Naive thymus-derived CD4-positive, alpha-beta T cell (primary cell): ENCODE measurements at regions not wholly inside any gene's neighbourhood (a gene's known extent, or its start where the extent isn't known, plus 50 kb on each side); places are given as distances from the start of the nearest gene placed in this dataset.

Source experiments
- ATAC-seq: fragments of 150-1000 bp; cut with Tn5 transposase; 2 replicates; pipeline ENCODE4 v1.10.0; 2021; ENCODE audit warnings: mild to moderate bottlenecking, moderate library complexity
- CTCF ChIA-PET: fragments of 350-600 bp; sonication (Branson Sonifier 250); formaldehyde crosslinking; loops from one replicate; lab custom pipeline; 2021; ENCODE audit warnings: antibody characterized with exemption; lab: Charles Lee
- POLR2A ChIA-PET: fragments of 350-600 bp; sonication (Branson Sonifier 250); formaldehyde crosslinking; loops from one replicate; lab custom pipeline; 2021; ENCODE audit warnings: antibody characterized with exemption, inconsistent platforms; lab: Charles Lee
- DNase-seq, 9 donors: peaks; one replicate each; pipeline versions ENCODE4 v3.0.0 to v3.0.0-alpha.2; 2020 to 2022; ENCODE audit warnings: mixed read lengths in 1 of 9
- H3K27ac ChIP-seq: one replicate; pipeline ENCODE4 v1.7.0; 2013; ENCODE audit warnings: mild to moderate bottlenecking, low read depth, low read length, moderate library complexity
- H3K27me3 ChIP-seq, 2 donors: one replicate each; pipeline ENCODE4 v1.7.0; 2013; ENCODE audit warnings: low read length in 2 of 2, mild to moderate bottlenecking in 2 of 2, moderate library complexity in 2 of 2; ENCODE audit not compliant: control insufficient read depth in 2 of 2, insufficient read depth in 2 of 2
- H3K36me3 ChIP-seq, 3 experiments: 1 replicate in 2 of 3; 2 replicates in 1 of 3; pipeline ENCODE4 v1.7.0; 2013; ENCODE audit warnings: low read length in 3 of 3, mild to moderate bottlenecking in 3 of 3, moderate library complexity in 1 of 3; ENCODE audit not compliant: insufficient read depth in 3 of 3, control insufficient read depth in 2 of 3
- H3K4me1 ChIP-seq, 2 donors: one replicate each; pipeline ENCODE4 v1.7.0; 2013; ENCODE audit warnings: low read length in 2 of 2, mild to moderate bottlenecking in 2 of 2, moderate library complexity in 1 of 2; ENCODE audit not compliant: control insufficient read depth in 2 of 2, insufficient read depth in 2 of 2
- H3K4me3 ChIP-seq: 2 replicates; pipeline ENCODE4 v1.7.0; 2013; ENCODE audit warnings: mild to moderate bottlenecking, low read length
- H3K9me3 ChIP-seq, 3 experiments: 1 replicate in 2 of 3; 2 replicates in 1 of 3; pipeline ENCODE4 v1.7.0; 2013; ENCODE audit warnings: low read length in 3 of 3; ENCODE audit not compliant: control insufficient read depth in 2 of 3
- H3K27ac Mint-ChIP-seq, 9 donors: one replicate each; pipeline ENCODE4 v1.8.0; 2020 to 2022; ENCODE audit warnings: mixed read lengths in 9 of 9, mild to moderate bottlenecking in 8 of 9, moderate library complexity in 5 of 9, inconsistent platforms in 2 of 9
- H3K27me3 Mint-ChIP-seq, 5 donors: one replicate each; pipeline ENCODE4 v1.8.0; 2021 to 2022; ENCODE audit warnings: mixed read lengths in 5 of 5, mild to moderate bottlenecking in 1 of 5
- H3K36me3 Mint-ChIP-seq, 5 donors: one replicate each; pipeline ENCODE4 v1.8.0; 2020 to 2022; ENCODE audit warnings: mixed read lengths in 5 of 5, mild to moderate bottlenecking in 3 of 5, inconsistent platforms in 1 of 5
- H3K4me1 Mint-ChIP-seq, 7 donors: one replicate each; pipeline ENCODE4 v1.8.0; 2020 to 2022; ENCODE audit warnings: mixed read lengths in 7 of 7, mild to moderate bottlenecking in 3 of 7, inconsistent platforms in 1 of 7
- H3K4me3 Mint-ChIP-seq, 10 donors: one replicate each; pipeline ENCODE4 v1.8.0; 2020 to 2022; ENCODE audit warnings: mild to moderate bottlenecking in 10 of 10, mixed read lengths in 10 of 10, moderate library complexity in 6 of 10, inconsistent platforms in 2 of 10
- H3K9me3 Mint-ChIP-seq, 11 donors: one replicate each; pipeline ENCODE4 v1.8.0; 2020 to 2022; ENCODE audit warnings: mixed read lengths in 11 of 11, mild to moderate bottlenecking in 4 of 11, inconsistent platforms in 1 of 11, moderate library complexity in 1 of 11
- intact Hi-C, 2 donors: fragments of 100-400 bp; cut with micrococcal nuclease; formaldehyde crosslinking; loops; one replicate each; pipeline ENCODE4 v1.15.1; 2023

DNA sequence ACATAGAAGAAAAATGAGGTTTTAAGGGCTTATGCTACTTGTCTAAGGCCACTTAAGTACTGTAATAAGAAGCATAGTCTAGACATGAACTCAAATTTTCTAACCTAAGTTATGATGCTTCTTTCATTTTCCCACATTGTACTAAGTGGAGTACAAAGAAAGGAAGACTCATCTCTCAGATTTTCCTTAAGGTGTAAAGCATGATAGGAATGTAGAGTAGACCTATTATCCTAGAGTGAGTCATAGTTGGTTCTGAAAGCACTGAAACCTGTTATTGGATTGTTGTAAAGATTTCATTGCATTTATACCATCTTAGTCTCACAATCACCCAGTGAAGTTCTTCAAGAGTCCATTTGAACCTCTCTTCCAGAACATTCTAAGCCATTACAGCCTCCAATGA is 343.8 kb downstream of the TOX3 start:
- Mint-ChIP-seq H3K4me1 (no peaks in the 10 kb centered on the region), H3K36me3 (no peaks in the 10 kb centered on the region), H3K9me3 (peaks cover 0 to 8% (median 0%) of the 10 kb centered on the region in 11 donors), H3K27me3 (peaks cover 0 to 8% (median 0%) of the 10 kb centered on the region in 5 donors), H3K27ac (no peak overlapping the region), H3K4me3 (no peak overlapping the region)
- POLR2A ChIA-PET, result no interaction called here
- ATAC-seq, result no peak
- Histone ChIP-seq H3K36me3 (no peaks in the 10 kb centered on the region), H3K4me1 (no peaks in the 10 kb centered on the region), H3K27ac (no peak overlapping the region), H3K4me3 (no peak overlapping the region), H3K27me3 (no peaks in the 10 kb centered on the region), H3K9me3 (no peaks in the 10 kb centered on the region)
- CTCF ChIA-PET, result no interaction called here
- intact Hi-C loops, result no loop called here
- DNase-seq, result no peak

DNA sequence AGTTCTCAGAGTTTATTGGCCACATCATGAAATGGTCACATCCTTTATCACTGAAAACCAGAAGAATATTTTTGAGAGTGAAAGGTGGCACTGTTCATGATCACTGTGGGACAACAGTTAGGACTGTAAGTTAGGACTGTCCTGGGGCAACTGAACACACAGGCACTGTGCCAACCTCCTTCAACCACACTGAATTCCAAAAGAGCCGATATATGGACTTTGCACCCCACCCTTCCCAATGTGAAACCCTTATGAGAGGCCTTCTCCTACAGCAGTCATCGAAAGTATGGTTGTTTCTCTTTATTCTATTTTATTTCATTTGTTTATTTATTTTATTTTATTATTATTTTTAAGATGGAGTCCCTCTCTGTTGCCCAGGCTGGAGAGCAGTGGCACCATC is 353.5 kb downstream of the TOX3 start:
- no peaks in the 10 kb centered on the region for H3K4me1 ChIP-seq
- no peak overlapping the region for H3K4me3 ChIP-seq
- DNase-seq (no peak), ATAC-seq (no peak)
- no peaks in the 10 kb centered on the region for H3K9me3 ChIP-seq
- no peak overlapping the region for H3K27ac Mint-ChIP-seq
- no peaks in the 10 kb centered on the region for H3K9me3 Mint-ChIP-seq
- no peaks in the 10 kb centered on the region for H3K27me3 ChIP-seq
- H3K27ac ChIP-seq, result no peak overlapping the region
- H3K4me1 Mint-ChIP-seq, result no peaks in the 10 kb centered on the region
- no peaks in the 10 kb centered on the region for H3K36me3 Mint-ChIP-seq
- H3K4me3 Mint-ChIP-seq, result no peak overlapping the region
- ChIA-PET POLR2A (no interaction called here), CTCF (no interaction called here)
- intact Hi-C loops, result loop anchor here in 1 of 2 donors (5.0 kb wide), 1 partner anchor 829 kb away; no protein-coding TSS in a partner anchor
- no peaks in the 10 kb centered on the region for H3K27me3 Mint-ChIP-seq
- no peaks in the 10 kb centered on the region for H3K36me3 ChIP-seq

DNA sequence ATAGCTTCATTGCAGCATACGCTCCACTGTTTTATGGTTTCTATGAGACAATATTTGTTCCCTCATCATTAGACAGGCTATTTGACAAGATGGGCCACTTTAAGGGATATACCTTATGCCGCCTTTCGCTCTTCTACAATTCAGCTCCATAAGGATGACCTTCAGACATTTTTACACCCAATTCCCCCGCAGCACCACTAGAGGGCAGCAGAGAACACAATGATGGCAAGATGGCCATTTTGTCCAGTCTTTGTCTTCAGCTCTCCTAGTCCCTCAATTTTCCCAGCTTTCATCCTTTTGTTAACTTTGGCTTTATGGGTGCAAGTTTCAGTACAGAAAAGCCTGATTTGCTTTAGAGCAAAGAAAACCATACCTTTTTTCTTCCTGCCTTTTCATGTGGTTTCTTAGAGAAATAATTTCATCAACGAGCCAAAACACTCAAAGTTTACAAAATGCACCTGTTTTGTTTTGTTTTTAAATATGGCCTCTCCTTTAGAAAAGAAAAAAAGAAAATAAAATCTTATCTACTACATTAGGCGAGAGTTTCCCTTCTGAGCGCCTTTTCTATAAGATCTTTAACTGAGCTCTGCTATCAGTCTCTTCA is 355.3 kb downstream of the TOX3 start:
- H3K36me3 ChIP-seq, result no peaks in the 10 kb centered on the region
- Mint-ChIP-seq H3K4me1 (no peaks in the 10 kb centered on the region), H3K27ac (no peak overlapping the region), H3K9me3 (no peaks in the 10 kb centered on the region), H3K4me3 (no peak overlapping the region), H3K36me3 (no peaks in the 10 kb centered on the region), H3K27me3 (no peaks in the 10 kb centered on the region)
- POLR2A ChIA-PET, result no interaction called here
- CTCF ChIA-PET, result interaction anchor here (0.6 to 1.1 kb wide), 3 partner anchors 1057 to 1094 kb away, joined by 3 to 4 read pairs (median 3); no protein-coding TSS in a partner anchor
- no peak overlapping the region for H3K27ac ChIP-seq
- peak; percentile 47 for ATAC-seq
- intact Hi-C loops, result loop anchor here in 1 of 2 donors (5.0 kb wide), 1 partner anchor 831 kb away; no protein-coding TSS in a partner anchor
- peak in 7 of 9 donors; percentile 6 to 43 (median 19) for DNase-seq
- H3K4me1 ChIP-seq, result no peaks in the 10 kb centered on the region
- no peaks in the 10 kb centered on the region for H3K27me3 ChIP-seq
- H3K9me3 ChIP-seq, result no peaks in the 10 kb centered on the region
- no peak overlapping the region for H3K4me3 ChIP-seq

DNA sequence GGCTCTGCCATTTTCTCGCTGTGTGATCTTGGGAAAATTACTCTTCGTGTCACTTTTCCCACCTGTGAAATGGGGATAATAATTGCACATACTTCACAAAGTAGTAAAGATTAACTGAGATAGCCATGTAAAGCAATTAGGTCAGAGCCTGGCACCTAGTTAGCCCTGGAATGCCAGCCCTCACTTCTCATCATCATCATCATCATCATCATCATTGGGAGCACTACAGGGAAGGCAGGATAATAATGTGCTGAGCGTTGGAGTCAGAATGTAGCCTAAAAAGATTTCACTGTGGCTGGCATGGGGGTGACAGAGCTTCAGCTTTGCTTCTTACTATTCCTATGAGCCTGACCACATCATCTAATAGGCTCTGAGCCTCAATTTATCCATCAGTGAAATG is 362.6 kb downstream of the TOX3 start:
- ATAC-seq, result no peak
- Histone ChIP-seq H3K36me3 (no peaks in the 10 kb centered on the region), H3K4me1 (no peaks in the 10 kb centered on the region), H3K9me3 (no peaks in the 10 kb centered on the region), H3K27ac (no peak overlapping the region), H3K27me3 (no peaks in the 10 kb centered on the region), H3K4me3 (no peak overlapping the region)
- Mint-ChIP-seq H3K27ac (no peak overlapping the region), H3K9me3 (peaks cover 0 to 13% (median 2%) of the 10 kb centered on the region in 11 donors), H3K4me1 (no peaks in the 10 kb centered on the region), H3K36me3 (no peaks in the 10 kb centered on the region), H3K4me3 (no peak overlapping the region), H3K27me3 (no peaks in the 10 kb centered on the region)
- intact Hi-C loops, result no loop called here
- CTCF ChIA-PET, result no interaction called here
- no peak for DNase-seq
- POLR2A ChIA-PET, result no interaction called here

DNA sequence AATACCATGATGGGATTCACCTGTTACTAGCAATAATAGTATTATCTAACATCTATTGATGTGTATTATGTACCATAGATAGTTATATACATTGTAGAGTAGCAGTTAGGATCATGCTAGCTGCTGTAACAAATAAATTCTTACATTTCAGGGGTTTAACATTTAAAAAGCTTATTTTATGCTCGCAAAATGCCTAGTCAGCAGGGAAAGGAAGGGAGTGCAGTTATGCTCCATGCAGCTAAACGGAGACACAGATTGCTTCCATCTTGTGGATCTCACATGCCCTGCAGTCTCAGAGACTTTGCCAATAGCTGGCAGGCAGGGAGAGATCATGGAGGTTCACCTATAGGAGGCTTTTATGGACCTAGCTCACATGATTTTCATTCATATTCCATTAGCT is 364.1 kb downstream of the TOX3 start:
- no peak for DNase-seq
- Histone ChIP-seq H3K4me3 (no peak overlapping the region), H3K4me1 (no peaks in the 10 kb centered on the region), H3K9me3 (no peaks in the 10 kb centered on the region), H3K36me3 (no peaks in the 10 kb centered on the region), H3K27ac (no peak overlapping the region), H3K27me3 (no peaks in the 10 kb centered on the region)
- H3K27me3 Mint-ChIP-seq, result no peaks in the 10 kb centered on the region
- intact Hi-C loops, result no loop called here
- H3K36me3 Mint-ChIP-seq, result no peaks in the 10 kb centered on the region
- ChIA-PET CTCF (no interaction called here), POLR2A (no interaction called here)
- H3K4me1 Mint-ChIP-seq, result no peaks in the 10 kb centered on the region
- H3K27ac Mint-ChIP-seq, result no peak overlapping the region
- ATAC-seq, result no peak
- peaks cover 0 to 17% (median 2%) of the 10 kb centered on the region in 11 donors for H3K9me3 Mint-ChIP-seq
- no peak overlapping the region for H3K4me3 Mint-ChIP-seq

DNA sequence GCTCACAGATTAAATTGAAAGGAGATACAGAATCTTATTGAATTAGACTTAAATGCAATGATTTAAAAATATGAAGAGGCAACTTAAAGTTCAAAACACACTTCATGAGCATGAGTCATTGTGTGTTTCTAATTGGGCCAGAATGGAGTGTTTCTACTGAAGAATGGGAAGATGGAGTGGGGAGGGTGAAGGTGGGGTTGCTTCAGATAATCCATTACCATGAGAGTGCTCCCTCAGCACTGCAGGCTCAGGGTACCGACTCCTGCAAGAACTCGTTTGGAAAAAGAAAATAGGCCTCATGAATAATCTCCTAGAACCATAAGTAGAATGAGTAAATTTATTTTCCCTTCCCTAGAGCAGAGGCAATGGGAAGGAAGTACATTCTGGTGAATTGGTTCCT is 372.8 kb downstream of the TOX3 start:
- Mint-ChIP-seq H3K27ac (no peak overlapping the region), H3K27me3 (no peaks in the 10 kb centered on the region), H3K36me3 (no peaks in the 10 kb centered on the region), H3K4me1 (no peaks in the 10 kb centered on the region), H3K9me3 (peaks cover 2 to 17% (median 7%) of the 10 kb centered on the region in 11 donors), H3K4me3 (no peak overlapping the region)
- Histone ChIP-seq H3K36me3 (no peaks in the 10 kb centered on the region), H3K27ac (no peak overlapping the region), H3K27me3 (no peaks in the 10 kb centered on the region), H3K4me3 (no peak overlapping the region), H3K4me1 (no peaks in the 10 kb centered on the region), H3K9me3 (no peaks in the 10 kb centered on the region)
- ChIA-PET POLR2A (no interaction called here), CTCF (no interaction called here)
- DNase-seq (no peak), ATAC-seq (no peak)
- intact Hi-C loops, result no loop called here

DNA sequence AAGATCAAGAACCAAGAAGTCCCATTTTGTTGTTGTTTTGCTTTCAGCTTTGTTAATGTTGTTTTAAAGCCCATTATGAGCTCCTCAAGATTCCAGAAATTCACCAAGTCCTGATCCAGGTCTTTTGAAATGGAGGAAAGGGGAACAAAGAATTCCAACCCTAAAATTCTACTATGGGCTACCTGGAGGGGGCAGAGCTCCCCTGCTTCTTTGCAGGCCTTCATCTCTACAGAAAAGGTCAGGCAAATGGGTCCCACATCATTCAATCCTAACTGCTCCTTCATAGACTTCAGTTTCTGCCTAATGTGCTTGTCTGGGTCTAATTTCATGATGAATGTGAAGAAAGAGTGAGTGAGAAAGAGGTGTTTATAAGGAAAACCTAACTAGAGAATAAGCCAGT is 375.5 kb downstream of the TOX3 start:
- H3K4me1 ChIP-seq, result no peaks in the 10 kb centered on the region
- H3K4me1 Mint-ChIP-seq, result no peaks in the 10 kb centered on the region
- intact Hi-C loops, result no loop called here
- H3K36me3 ChIP-seq, result no peaks in the 10 kb centered on the region
- no peak overlapping the region for H3K4me3 Mint-ChIP-seq
- no peaks in the 10 kb centered on the region for H3K27me3 Mint-ChIP-seq
- POLR2A ChIA-PET, result no interaction called here
- ATAC-seq (no peak), DNase-seq (no peak)
- no peak overlapping the region for H3K4me3 ChIP-seq
- peaks cover 2 to 19% (median 5%) of the 10 kb centered on the region in 11 donors for H3K9me3 Mint-ChIP-seq
- no peak overlapping the region for H3K27ac Mint-ChIP-seq
- no peaks in the 10 kb centered on the region for H3K9me3 ChIP-seq
- H3K27ac ChIP-seq, result no peak overlapping the region
- no peaks in the 10 kb centered on the region for H3K36me3 Mint-ChIP-seq
- CTCF ChIA-PET, result no interaction called here
- no peaks in the 10 kb centered on the region for H3K27me3 ChIP-seq
